ENCODE measurements at regions not wholly inside any gene's neighbourhood (a gene's known extent, or its start where the extent isn't known, plus 50 kb on each side); places are given as distances from the start of the nearest gene placed in this dataset.

DNA sequence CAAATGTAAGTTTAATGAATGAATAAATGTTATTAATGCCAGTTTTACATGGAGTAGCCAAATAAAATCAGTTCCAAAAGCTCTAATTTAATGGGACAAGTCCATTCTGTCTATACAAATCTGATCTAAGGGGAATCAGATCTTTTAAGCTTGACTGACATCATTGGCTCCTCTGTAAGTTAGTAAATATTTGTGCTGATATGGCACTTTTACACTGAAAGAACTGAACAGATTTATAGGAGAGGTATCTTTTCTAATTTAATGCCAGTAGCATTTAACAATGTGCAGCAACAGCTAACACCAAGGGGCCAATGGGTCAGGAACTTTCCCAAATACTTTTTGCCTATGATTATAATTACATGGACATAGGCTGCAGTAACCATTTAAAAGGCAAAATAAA lies 832.3 kb downstream of the PCDH17 start:
- H4K20me1 ChIP-seq (ENCODE audit: control insufficient read depth, insufficient read depth, low read length, poor library complexity, severe bottlenecking) = no peaks in the 10 kb centered on the region
- Mint-ChIP-seq H3K27me3 (no peaks in the 10 kb centered on the region), H3K4me1 (no peaks in the 10 kb centered on the region), H3K9me3 (ENCODE audit: insufficient read depth) (no peaks in the 10 kb centered on the region), H3K4me3 (no peak overlapping the region), H3K27ac (no peak overlapping the region)
- CTCF ChIA-PET = no interaction called here
- intact Hi-C loops (cut with micrococcal nuclease) = no loop called here
- H3K9ac ChIP-seq (ENCODE audit: low read length) = no peak overlapping the region
- H3K79me2 ChIP-seq (ENCODE audit: control insufficient read depth, insufficient read depth, low read length) = no peaks in the 10 kb centered on the region
- DNase-seq (no peak), ATAC-seq (ENCODE audit: low read depth) (no peak)
- H3K4me2 ChIP-seq (replicated peaks; ENCODE audit: low read depth, low read length, poor library complexity, severe bottlenecking) = no peak overlapping the region
- H3K36me3 ChIP-seq (replicated peaks in 1 of 2; ENCODE audit: control extremely low read depth in 1 of 2, control insufficient read depth in 1 of 2, extremely low read depth in 1 of 2, insufficient read depth in 2 of 2, low read length in 1 of 2) = no peaks in the 10 kb centered on the region
- TF ChIP-seq, protein P1, sequence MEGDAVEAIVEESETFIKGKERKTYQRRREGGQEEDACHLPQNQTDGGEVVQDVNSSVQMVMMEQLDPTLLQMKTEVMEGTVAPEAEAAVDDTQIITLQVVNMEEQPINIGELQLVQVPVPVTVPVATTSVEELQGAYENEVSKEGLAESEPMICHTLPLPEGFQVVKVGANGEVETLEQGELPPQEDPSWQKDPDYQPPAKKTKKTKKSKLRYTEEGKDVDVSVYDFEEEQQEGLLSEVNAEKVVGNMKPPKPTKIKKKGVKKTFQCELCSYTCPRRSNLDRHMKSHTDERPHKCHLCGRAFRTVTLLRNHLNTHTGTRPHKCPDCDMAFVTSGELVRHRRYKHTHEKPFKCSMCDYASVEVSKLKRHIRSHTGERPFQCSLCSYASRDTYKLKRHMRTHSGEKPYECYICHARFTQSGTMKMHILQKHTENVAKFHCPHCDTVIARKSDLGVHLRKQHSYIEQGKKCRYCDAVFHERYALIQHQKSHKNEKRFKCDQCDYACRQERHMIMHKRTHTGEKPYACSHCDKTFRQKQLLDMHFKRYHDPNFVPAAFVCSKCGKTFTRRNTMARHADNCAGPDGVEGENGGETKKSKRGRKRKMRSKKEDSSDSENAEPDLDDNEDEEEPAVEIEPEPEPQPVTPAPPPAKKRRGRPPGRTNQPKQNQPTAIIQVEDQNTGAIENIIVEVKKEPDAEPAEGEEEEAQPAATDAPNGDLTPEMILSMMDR (IDR thresholded peaks at IDR 0.05) = no peak
- TF ChIP-seq EZH2 (IDR thresholded peaks at IDR 0.05; ENCODE audit: borderline replicate concordance, insufficient read depth, low read depth, low read length, poor library complexity, severe bottlenecking) = no peak
- no peaks in the 10 kb centered on the region for H3K4me1 ChIP-seq (ENCODE audit: control insufficient read depth in 2 of 2, insufficient read depth in 2 of 2, low read length in 2 of 2)
- H3K9me3 ChIP-seq (ENCODE audit: control extremely low read depth in 1 of 3, control insufficient read depth in 2 of 3, insufficient read depth in 1 of 3, low read length in 2 of 3) = peaks cover 0 to 2% (median 0%) of the 10 kb centered on the region in 3 donors
- no peak overlapping the region for H3K4me3 ChIP-seq (ENCODE audit: control extremely low read depth in 1 of 5, extremely low read depth in 1 of 5, insufficient read depth in 1 of 5, low read depth in 2 of 5, low read length in 4 of 5)
- H3K27me3 ChIP-seq (replicated peaks in 1 of 4; ENCODE audit: control extremely low read depth in 1 of 4, control insufficient read depth in 3 of 4, insufficient read depth in 4 of 4, low read length in 3 of 4) = no peaks in the 10 kb centered on the region
- H3K27ac ChIP-seq (ENCODE audit: low read length in 2 of 2) = no peak overlapping the region
- no peak overlapping the region for H2AFZ ChIP-seq (ENCODE audit: insufficient read depth, low read depth, low read length, poor library complexity, severe bottlenecking)
- POLR2A ChIA-PET = no interaction called here

DNA sequence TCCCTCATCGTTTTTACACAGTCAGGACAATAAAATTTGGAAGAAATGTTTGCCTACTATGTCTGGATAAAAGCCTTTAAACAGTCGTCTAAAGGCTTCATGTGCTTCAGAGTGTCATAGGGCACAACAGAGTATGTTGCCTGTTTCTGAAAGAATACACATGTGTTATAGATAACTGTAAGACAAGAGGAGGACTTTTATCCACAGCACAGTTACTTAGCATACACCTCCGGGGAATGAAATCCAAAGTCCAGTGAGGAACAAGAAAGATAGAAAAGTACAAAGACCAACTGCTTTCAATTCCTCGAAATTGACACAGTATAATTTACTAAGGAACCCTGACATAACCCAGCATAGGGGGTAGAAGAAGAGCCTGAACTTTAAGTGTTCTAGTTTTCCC lies 835.6 kb downstream of the PCDH17 start:
- no peaks in the 10 kb centered on the region for H3K4me1 ChIP-seq (ENCODE audit: control insufficient read depth in 2 of 2, insufficient read depth in 2 of 2, low read length in 2 of 2)
- H3K27ac ChIP-seq (ENCODE audit: low read length in 2 of 2) = no peak overlapping the region
- H2AFZ ChIP-seq (ENCODE audit: insufficient read depth, low read depth, low read length, poor library complexity, severe bottlenecking) = no peak overlapping the region
- no peaks in the 10 kb centered on the region for H4K20me1 ChIP-seq (ENCODE audit: control insufficient read depth, insufficient read depth, low read length, poor library complexity, severe bottlenecking)
- H3K9ac ChIP-seq (ENCODE audit: low read length) = no peak overlapping the region
- TF ChIP-seq, protein P1 (IDR thresholded peaks at IDR 0.05) = no peak
- TF ChIP-seq EZH2 (IDR thresholded peaks at IDR 0.05; ENCODE audit: borderline replicate concordance, insufficient read depth, low read depth, low read length, poor library complexity, severe bottlenecking) = no peak
- peaks cover 0 to 2% (median 0%) of the 10 kb centered on the region in 3 donors for H3K9me3 ChIP-seq (ENCODE audit: control extremely low read depth in 1 of 3, control insufficient read depth in 2 of 3, insufficient read depth in 1 of 3, low read length in 2 of 3)
- Mint-ChIP-seq H3K27me3 (no peaks in the 10 kb centered on the region), H3K4me3 (no peak overlapping the region), H3K4me1 (no peaks in the 10 kb centered on the region), H3K27ac (no peak overlapping the region), H3K9me3 (ENCODE audit: insufficient read depth) (no peaks in the 10 kb centered on the region)
- H3K4me2 ChIP-seq (replicated peaks; ENCODE audit: low read depth, low read length, poor library complexity, severe bottlenecking) = no peak overlapping the region
- intact Hi-C loops (cut with micrococcal nuclease) = no loop called here
- POLR2A ChIA-PET = no interaction called here
- CTCF ChIA-PET = no interaction called here
- no peaks in the 10 kb centered on the region for H3K79me2 ChIP-seq (ENCODE audit: control insufficient read depth, insufficient read depth, low read length)
- no peaks in the 10 kb centered on the region for H3K27me3 ChIP-seq (replicated peaks in 1 of 4; ENCODE audit: control extremely low read depth in 1 of 4, control insufficient read depth in 3 of 4, insufficient read depth in 4 of 4, low read length in 3 of 4)
- ATAC-seq (ENCODE audit: low read depth) (no peak), DNase-seq (no peak)
- H3K4me3 ChIP-seq (ENCODE audit: control extremely low read depth in 1 of 5, extremely low read depth in 1 of 5, insufficient read depth in 1 of 5, low read depth in 2 of 5, low read length in 4 of 5) = no peak overlapping the region
- 88% methylated on average over 2 of the region's 4 CpGs for whole genome bisulfite sequencing (ENCODE audit: insufficient coverage)
- no peaks in the 10 kb centered on the region for H3K36me3 ChIP-seq (replicated peaks in 1 of 2; ENCODE audit: control extremely low read depth in 1 of 2, control insufficient read depth in 1 of 2, extremely low read depth in 1 of 2, insufficient read depth in 2 of 2, low read length in 1 of 2)
